HG03575 (cell line): ENCODE measurements at regions not wholly inside any gene's neighbourhood (a gene's known extent, or its start where the extent isn't known, plus 50 kb on each side); places are given as distances from the start of the nearest gene placed in this dataset.

Source experiments
- ATAC-seq: cut with Tn5 transposase; IDR thresholded peaks from one replicate; pipeline ENCODE4 v1.9.1; 2021; ENCODE audit not compliant: unreplicated experiment, insufficient number of reproducible peaks, low FRiP score; ENCODE audit errors: extremely low read depth

DNA sequence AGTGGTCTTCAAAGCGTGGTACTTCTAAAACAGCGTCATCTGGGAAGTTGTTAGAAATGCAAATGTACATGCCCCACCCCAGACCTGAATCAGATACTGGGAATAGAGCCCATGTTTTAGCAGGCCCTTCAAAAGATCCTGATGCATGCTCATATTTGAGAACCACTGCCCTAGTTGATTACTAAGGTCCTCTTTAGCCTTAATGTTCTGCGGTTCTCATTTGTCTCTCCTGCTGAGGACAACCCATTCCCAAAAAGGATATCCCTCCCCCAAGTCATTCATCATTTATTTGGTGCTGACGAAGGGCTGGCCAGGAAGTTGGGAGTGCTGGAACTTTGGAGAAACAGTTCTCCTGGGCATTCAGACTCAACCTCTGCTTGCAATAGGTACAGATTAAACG, 92.4 kb upstream of the RALGPS2 start:
- no peak for ATAC-seq

DNA sequence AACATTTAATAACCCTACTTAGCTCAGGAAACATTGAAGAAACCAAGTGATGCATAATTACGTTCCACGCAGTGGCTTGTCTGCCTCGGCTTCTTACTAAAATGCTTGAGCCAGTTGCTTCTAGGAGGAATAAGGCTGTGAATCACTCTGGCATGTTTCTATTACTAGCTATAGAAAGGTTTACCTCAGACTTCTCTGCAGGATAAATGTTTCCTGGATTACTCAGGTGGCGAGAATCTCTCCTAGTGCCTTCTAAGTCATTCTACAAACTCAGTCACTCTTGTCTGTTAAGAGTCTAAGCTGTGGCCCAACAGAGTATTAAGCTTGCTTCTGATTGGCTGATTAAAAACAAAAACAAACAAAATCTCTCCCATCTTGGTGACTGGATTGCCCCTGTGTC, 92.0 kb upstream of the RALGPS2 start:
- no peak for ATAC-seq

GRCh38 chr1:178634445-178634844, 90.6 kb upstream of the RALGPS2 start:
- no peak for ATAC-seq

- ATAC-seq, result no peak
Measured at GRCh38 chr1:178637841-178638240, 87.2 kb upstream of the RALGPS2 start.

- ATAC-seq, result no peak
Measured at GRCh38 chr1:178639326-178639725, 85.7 kb upstream of the RALGPS2 start.

- ATAC-seq, result no peak
Measured at GRCh38 chr1:178642282-178642681, 82.8 kb upstream of the RALGPS2 start.

DNA sequence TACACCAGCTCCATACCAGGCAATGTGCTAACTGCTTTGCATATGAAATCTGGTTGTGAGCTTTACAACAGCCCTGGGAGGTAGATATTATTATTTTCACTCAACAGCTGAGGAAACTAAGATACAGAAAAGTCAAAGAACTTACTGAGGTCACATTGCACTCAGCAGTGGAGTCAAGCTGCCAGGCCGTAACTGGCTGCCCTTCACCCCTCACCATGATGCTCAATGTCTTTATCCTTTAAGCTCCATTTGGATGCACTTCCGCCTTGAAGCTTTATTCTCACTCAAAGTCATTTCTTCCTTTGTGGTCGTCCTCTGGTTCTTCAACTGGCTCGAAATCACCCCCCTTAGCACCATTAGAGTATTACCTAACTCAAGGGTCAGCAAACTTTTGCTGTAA, 81.7 kb upstream of the RALGPS2 start:
- ATAC-seq, result no peak

GRCh38 chr1:178643831-178644230, 81.2 kb upstream of the RALGPS2 start:
- ATAC-seq, result no peak

DNA sequence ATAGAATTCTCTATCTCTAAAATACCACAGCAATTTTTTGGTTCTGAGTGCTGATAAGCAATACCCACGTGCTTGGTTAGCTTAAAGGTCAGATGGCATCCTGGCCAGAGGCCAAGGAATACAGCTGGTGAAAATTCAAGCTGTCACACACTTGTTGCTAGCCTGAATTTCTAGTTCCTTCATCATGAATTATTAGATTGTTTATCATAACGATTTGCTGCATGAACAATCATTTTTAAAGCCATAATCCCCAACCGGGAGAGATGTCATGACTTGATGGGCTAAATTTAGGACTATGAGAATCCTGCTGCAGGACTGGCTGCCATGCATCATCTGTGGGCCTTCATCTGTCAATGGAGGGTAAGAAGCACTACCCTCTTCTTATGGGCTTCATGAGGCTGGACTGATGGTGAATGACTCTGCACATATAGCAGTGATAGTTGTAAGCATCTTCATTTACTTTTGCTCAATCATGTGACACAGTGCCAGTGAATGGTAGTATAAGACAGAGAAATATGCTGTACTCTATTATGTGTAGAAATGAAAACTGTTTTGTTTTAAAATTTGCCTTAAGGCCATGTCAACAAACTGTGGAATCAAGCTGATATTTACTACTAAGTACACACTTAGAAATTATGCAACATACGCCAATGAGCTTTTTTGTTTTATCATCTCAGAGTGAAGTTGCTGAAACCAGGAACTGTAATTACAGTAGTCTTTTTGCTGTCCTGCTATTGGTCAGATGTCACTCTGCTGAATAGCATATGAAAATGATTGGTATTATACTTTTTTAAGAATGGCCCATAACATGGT, 80.5 kb upstream of the RALGPS2 start:
- no peak for ATAC-seq

- no peak for ATAC-seq
Measured at GRCh38 chr1:178645157-178645807, 79.8 kb upstream of the RALGPS2 start.

DNA sequence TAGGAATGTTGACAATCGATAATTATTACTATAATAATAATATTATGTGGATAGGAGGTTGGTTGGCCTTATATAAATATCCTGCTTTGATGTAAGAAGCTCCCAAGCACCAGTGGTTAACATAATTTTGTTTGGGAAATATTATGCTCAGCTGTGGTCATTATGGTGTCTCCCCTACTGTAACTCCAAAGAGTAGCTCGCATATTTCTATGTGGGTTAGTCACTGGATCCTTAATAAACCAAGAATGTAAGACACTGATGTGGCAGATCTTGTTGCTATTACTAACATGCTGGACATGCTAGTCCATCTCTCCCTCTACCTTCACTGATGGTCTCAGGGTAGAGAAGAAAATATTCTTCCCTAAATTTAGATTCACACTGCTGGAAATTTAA, 79.2 kb upstream of the RALGPS2 start:
- ATAC-seq, result no peak

- ATAC-seq, result no peak
Measured at GRCh38 chr1:178646821-178647220, 78.2 kb upstream of the RALGPS2 start.

DNA sequence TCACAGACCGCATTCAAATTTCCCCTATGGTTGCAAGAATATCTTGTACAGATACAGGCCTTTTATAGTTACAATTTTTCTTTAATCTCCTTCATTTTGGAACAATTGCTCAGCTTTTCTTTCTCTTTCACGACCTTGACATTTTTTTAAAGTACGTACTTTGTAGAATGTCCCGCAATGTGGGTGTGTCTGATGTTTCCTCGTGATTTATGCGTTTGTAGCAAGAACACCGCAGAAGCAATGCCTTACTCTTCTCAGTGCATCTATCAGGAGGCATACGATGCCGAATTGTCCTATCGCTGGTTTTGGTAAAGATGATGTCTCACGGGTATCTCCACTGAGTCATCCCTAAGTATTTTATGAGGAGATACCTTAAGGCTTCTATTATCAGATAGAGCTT, 76.9 kb upstream of the RALGPS2 start:
- no peak for ATAC-seq

- no peak for ATAC-seq
Measured at GRCh38 chr1:178649582-178650350, 75.3 kb upstream of the RALGPS2 start.

DNA sequence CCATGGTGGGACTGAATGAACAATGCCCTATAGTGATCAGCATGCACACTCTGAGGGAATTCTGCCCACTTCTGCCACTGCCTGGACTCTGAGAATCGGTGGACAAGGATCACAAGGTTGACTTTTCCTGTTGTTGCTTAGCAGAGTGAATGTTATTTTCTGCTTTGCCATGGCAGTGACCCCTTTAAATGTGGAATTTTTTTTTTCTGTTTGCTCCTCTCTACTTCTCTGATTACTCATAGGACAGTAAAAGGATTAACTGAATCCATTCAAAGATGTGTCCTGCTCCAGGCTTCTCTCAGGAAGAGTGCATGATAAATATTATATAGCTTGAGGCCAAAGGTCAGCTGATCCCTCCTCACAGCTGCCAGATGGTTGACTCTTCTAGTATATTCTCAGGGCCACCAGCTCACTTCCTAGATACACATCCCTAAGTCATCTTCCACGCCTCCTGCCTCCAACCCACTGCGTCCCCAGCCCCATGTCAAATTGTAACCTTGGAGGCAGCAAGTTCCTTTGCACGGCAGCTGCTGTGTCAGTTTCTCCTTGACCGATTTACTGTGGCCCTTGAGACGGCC, 74.0 kb upstream of the RALGPS2 start:
- ATAC-seq, result no peak

DNA sequence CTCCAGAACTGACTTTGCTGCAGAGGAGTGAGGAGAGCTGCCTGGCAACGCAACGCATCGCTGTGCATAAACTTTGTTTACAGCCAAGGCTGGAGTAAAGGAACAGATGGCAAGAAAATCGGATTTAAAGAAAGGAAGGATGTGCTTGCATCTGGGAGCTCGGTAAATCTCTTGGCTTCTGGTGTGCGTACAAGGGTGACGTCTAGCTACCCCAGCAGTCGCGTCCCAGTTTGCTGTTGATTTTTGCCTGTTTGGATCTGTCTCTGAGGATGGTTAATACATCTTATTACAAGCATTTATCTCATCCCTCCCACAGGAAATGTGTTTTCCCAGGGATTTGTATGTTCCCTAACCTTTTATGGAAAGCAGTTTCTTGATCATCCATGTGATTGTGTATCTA, 73.3 kb upstream of the RALGPS2 start:
- ATAC-seq, result no peak

- no peak for ATAC-seq
Measured at GRCh38 chr1:178652506-178653490, 72.2 kb upstream of the RALGPS2 start.

GRCh38 chr1:178659789-178660208, 65.2 kb upstream of the RALGPS2 start:
- ATAC-seq, result peak; percentile 57
